Hepatocyte (in vitro differentiated cells): ENCODE measurements at regions not wholly inside any gene's neighbourhood (a gene's known extent, or its start where the extent isn't known, plus 50 kb on each side); places are given as distances from the start of the nearest gene placed in this dataset.

Experiments
- CTCF ChIP-seq: fragments of 200-600 bp; sonication (generic); IDR thresholded peaks from 2 replicates; pipeline ENCODE4 v1.5.1; 2016; ENCODE audit warnings: antibody characterized with exemption, mild to moderate bottlenecking; ENCODE audit not compliant: poor library complexity
- EZH2 ChIP-seq: fragments of 200-600 bp; sonication (generic); IDR thresholded peaks from 2 replicates; pipeline ENCODE4 v1.6.1; 2016; ENCODE audit warnings: antibody characterized with exemption, mild to moderate bottlenecking, borderline replicate concordance

DNA sequence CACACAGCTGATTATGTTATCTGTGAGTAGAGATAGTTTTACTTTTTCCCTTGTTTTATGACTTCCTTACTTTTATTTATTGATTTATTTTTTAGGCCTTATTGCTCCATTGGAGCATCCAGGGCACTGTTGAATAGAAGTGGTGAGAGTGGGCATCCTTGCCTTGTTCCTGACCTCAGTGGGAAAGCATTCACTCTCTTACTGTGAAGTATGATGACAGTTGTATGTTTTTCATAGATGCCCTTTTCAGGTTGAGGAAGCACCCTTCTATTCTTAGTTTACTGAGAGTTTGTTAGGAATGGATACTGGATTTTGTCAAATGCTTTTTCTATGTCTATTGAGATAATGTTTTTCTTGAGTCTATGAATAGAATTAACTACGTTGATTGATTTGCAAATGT lies 88.6 kb downstream of the XRCC2 start:
- TF ChIP-seq EZH2 (no peak), CTCF (no peak)
